K562 (cell line): ENCODE measurements at regions not wholly inside any gene's neighbourhood (a gene's known extent, or its start where the extent isn't known, plus 50 kb on each side); places are given as distances from the start of the nearest gene placed in this dataset.

Experiments used
- ATAC-seq: fragments of 200-7000 bp; cut with Tn5 transposase; 3 replicates; pipeline ENCODE4 v1.9.1; 2020; ENCODE audit warnings: moderate library complexity
- BruUV-seq: library from RNA; stranded (reverse); fragments of 400-500 nt; replicated peaks from 2 replicates; lab custom pipeline; 2021; lab: Mats Ljungman, UMichigan
- CTCF ChIA-PET: fragments of 300-600 bp; formaldehyde crosslinking; extraction: SDS; loops from one replicate; lab custom pipeline; 2021; ENCODE audit warnings: low intra/inter-chr PET ratio; lab: Yijun Ruan, JAX
- POLR2A ChIA-PET: fragments of 300-600, 350-650 bp; sonication (Branson Sonifier 250); formaldehyde crosslinking; extraction: SDS; loops from one replicate; lab custom pipeline; 2021; ENCODE audit warnings: antibody characterized with exemption, inconsistent platforms; lab: Yijun Ruan, JAX
- DNase-seq, 4 experiments: peaks; one replicate each; pipeline versions ENCODE4 v3.0.0 to v3.0.0-alpha.2; 2011 to 2018; ENCODE audit warnings: low spot score in 3 of 4, mixed read lengths in 3 of 4; ENCODE audit errors: extremely low read depth in 1 of 4
- FAIRE-seq: peaks from 2 replicates; lab custom pipeline; 2011; peaks lifted over from hg19 to GRCh38; lab: Jason Lieb, UNC
- H2AFZ ChIP-seq: 2 replicates; pipeline ENCODE4 v1.6.0; 2011; ENCODE audit warnings: low read depth, low read length, control low read depth, inconsistent platforms
- H3K27ac ChIP-seq: fragments of 200-600 bp; 3 replicates; pipeline ENCODE4 v1.8.0; 2011; ENCODE audit warnings: low read depth, mild to moderate bottlenecking, control low read depth, inconsistent platforms, low read length, moderate library complexity, mixed read lengths; ENCODE audit errors: extremely low read depth
- H3K27me3 ChIP-seq, 2 experiments: fragments of 300-600 bp in 1 of 2; 2 replicates in 1 of 2; 3 replicates in 1 of 2; pipeline versions ENCODE4 v1.6.0 to v1.8.0; 2011; ENCODE audit warnings: inconsistent platforms in 2 of 2, low read length in 2 of 2, mild to moderate bottlenecking in 1 of 2, mixed read lengths in 1 of 2, moderate library complexity in 1 of 2; ENCODE audit not compliant: control insufficient read depth in 2 of 2, insufficient read depth in 2 of 2
- H3K36me3 ChIP-seq: fragments of 300-600 bp; 3 replicates; pipeline ENCODE4 v1.8.0; 2011; ENCODE audit warnings: mild to moderate bottlenecking, low read length, inconsistent platforms; ENCODE audit not compliant: control insufficient read depth, insufficient read depth
- H3K4me1 ChIP-seq, 2 experiments: fragments of 200-600 bp in 1 of 2; replicated peaks in 1 of 2; 2 replicates in 1 of 2; 3 replicates in 1 of 2; pipeline versions ENCODE4 v1.5.1 to v1.8.0; 2011; ENCODE audit warnings: inconsistent platforms in 2 of 2, low read length in 2 of 2, mild to moderate bottlenecking in 1 of 2, mixed read lengths in 1 of 2, moderate library complexity in 1 of 2; ENCODE audit not compliant: control insufficient read depth in 2 of 2, insufficient read depth in 2 of 2
- H3K4me2 ChIP-seq: 2 replicates; pipeline ENCODE4 v1.6.1; 2011; ENCODE audit warnings: low read length, control low read depth, inconsistent platforms, mixed read lengths; ENCODE audit not compliant: insufficient read depth
- H3K4me3 ChIP-seq: fragments of 200-600 bp; sonication (generic), shearing (Covaris generic); 2 replicates; pipeline ENCODE4 v1.5.1; 2016; ENCODE audit warnings: control low read depth, inconsistent platforms
- H3K79me2 ChIP-seq: fragments of 200-600 bp; 3 replicates; pipeline ENCODE4 v1.8.0; 2011; ENCODE audit warnings: low read length, inconsistent platforms; ENCODE audit not compliant: control insufficient read depth, insufficient read depth
- H3K9ac ChIP-seq, 2 experiments: 2 replicates each; pipeline versions ENCODE4 v1.6.0 to v1.6.1; 2011; ENCODE audit warnings: low read depth in 2 of 2, low read length in 2 of 2, control low read depth in 1 of 2, inconsistent platforms in 1 of 2, mild to moderate bottlenecking in 1 of 2, mixed read lengths in 1 of 2; ENCODE audit not compliant: insufficient read depth in 1 of 2
- H3K9me1 ChIP-seq: one replicate; pipeline ENCODE4 v1.6.0; 2011; ENCODE audit warnings: inconsistent platforms, mild to moderate bottlenecking, low read length, moderate library complexity; ENCODE audit not compliant: control insufficient read depth, insufficient read depth
- H3K9me3 ChIP-seq: replicated peaks from 2 replicates; pipeline ENCODE4 v1.5.1; 2011; ENCODE audit warnings: low read depth, low read length, inconsistent platforms; ENCODE audit not compliant: control insufficient read depth, insufficient read depth
- H4K20me1 ChIP-seq: replicated peaks from 2 replicates; pipeline ENCODE4 v1.6.1; 2011; ENCODE audit warnings: low read length, inconsistent platforms, mixed read lengths; ENCODE audit not compliant: control insufficient read depth, insufficient read depth
- CBX2 ChIP-seq: fragments of 200-600 bp; sonication (generic); IDR thresholded peaks from one replicate; pipeline ENCODE4 v1.6.1; 2012; ENCODE audit warnings: mild to moderate bottlenecking, low read length, inconsistent platforms; ENCODE audit not compliant: insufficient read depth, poor library complexity, severe bottlenecking
- PHF20 ChIP-seq: fragments of 450-650 bp; IDR thresholded peaks from 2 replicates; pipeline ENCODE4 v1.6.1; 2018; ENCODE audit not compliant: partially characterized antibody
- U2AF2 ChIP-seq: fragments of 200-400 bp; formaldehyde crosslinking; optimal IDR thresholded peaks from 2 replicates; pipeline ENCODE3; 2017; ENCODE audit warnings: low read depth, mild to moderate bottlenecking, low read length
- ZBTB26 ChIP-seq: fragments of 450-650 bp; formaldehyde crosslinking; IDR thresholded peaks from 2 replicates; pipeline ENCODE4 v1.4.0; 2022; ENCODE audit warnings: missing genetic modification characterization
- ZNF408 ChIP-seq: fragments of 250-450 bp; sonication (Bioruptor Pico); IDR thresholded peaks from 2 replicates; pipeline ENCODE4 v1.4.0; 2020; ENCODE audit warnings: low read depth, mild to moderate bottlenecking, moderate library complexity
- ZNF444 ChIP-seq: fragments of 250-450 bp; sonication (Bioruptor Pico); IDR thresholded peaks from 2 replicates; pipeline ENCODE4 v1.4.0; 2020; ENCODE audit warnings: mild to moderate bottlenecking, moderate library complexity
- WGBS: fragments of 100-300 bp; shearing (Covaris generic); methylation state at CpG from one replicate; pipeline ENCODE4 v1.1.6; 2016; ENCODE audit warnings: low coverage, mixed read lengths; ENCODE audit not compliant: insufficient coverage; ENCODE audit errors: missing lambda C conversion rate; 5-methylcytosine and 5-hydroxymethylcytosine counted together
- in situ Hi-C: fragments of 300-500 bp; cut with MboI; formaldehyde crosslinking; loops from 4 replicates; pipeline ENCODE4 v1.15.0; 2018; ENCODE audit warnings: inconsistent platforms, mixed read lengths
- intact Hi-C: fragments of 100-400 bp; cut with micrococcal nuclease; formaldehyde crosslinking; loops from 2 replicates; pipeline ENCODE4 v1.14.2; 2022
- TF ChIP-seq, protein P1 (sequence below), 2 experiments: fragments of 200-800 bp in 1 of 2; sonication (Bioruptor generic) in 1 of 2; sonication (generic) in 1 of 2; formaldehyde crosslinking in 1 of 2; IDR thresholded peaks in 1 of 2; conservative IDR thresholded peaks in 1 of 2; 2 replicates each; pipeline versions ENCODE4 v1.5.0 to v1.6.1; 2016 to 2020; ENCODE audit warnings: missing compliant biosample characterization in 1 of 2, missing genetic modification characterization in 1 of 2, missing genetic modification reagents in 1 of 2

DNA sequence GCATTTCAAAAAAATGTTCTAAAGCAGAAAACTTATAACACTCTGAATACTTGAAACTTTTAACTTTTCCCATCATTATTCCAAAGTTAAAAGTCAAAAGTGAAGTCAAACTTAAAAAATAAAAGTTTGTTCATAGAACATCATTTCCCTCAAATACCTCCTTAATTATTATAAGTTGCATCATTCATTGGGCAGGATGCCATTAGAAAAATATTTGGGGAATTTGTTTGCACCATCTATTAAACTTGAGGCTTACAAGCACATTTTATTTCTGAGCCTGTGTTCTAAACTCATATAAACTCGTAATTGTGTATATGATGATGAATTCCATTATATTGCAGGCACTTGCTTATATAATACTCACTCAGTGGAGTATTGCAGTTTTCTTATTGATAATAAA is 588.0 kb upstream of the NRXN1 start:
- Histone ChIP-seq H3K27me3 (no peaks in the 10 kb centered on the region), H3K9me1 (no peaks in the 10 kb centered on the region), H4K20me1 (no peaks in the 10 kb centered on the region), H3K4me3 (no peak overlapping the region), H3K27ac (no peak overlapping the region), H3K9me3 (no peaks in the 10 kb centered on the region; the same call in 1 of the 2 replicates), H3K4me1 (no peaks in the 10 kb centered on the region), H3K79me2 (no peaks in the 10 kb centered on the region), H3K36me3 (no peaks in the 10 kb centered on the region), H3K9ac (no peak overlapping the region), H3K4me2 (no peak overlapping the region), H2AFZ (no peak overlapping the region)
- intact Hi-C loops (no loop called here), in situ Hi-C loops (no loop called here)
- WGBS, result 0% methylated on average over 1 of the region's 1 CpG
- ChIA-PET CTCF (no interaction called here), POLR2A (no interaction called here)
- ATAC-seq, result no peak
- no peak for TF ChIP-seq CBX2
- no peak for TF ChIP-seq U2AF2
- TF ChIP-seq ZBTB26 (CRISPR knock-in tag), result no peak
- TF ChIP-seq, protein P1, sequence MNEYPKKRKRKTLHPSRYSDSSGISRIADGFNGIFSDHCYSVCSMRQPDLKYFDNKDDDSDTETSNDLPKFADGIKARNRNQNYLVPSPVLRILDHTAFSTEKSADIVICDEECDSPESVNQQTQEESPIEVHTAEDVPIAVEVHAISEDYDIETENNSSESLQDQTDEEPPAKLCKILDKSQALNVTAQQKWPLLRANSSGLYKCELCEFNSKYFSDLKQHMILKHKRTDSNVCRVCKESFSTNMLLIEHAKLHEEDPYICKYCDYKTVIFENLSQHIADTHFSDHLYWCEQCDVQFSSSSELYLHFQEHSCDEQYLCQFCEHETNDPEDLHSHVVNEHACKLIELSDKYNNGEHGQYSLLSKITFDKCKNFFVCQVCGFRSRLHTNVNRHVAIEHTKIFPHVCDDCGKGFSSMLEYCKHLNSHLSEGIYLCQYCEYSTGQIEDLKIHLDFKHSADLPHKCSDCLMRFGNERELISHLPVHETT (CRISPR knock-in tag; conservative IDR thresholded peaks at IDR 0.05 in 1 of 2, IDR thresholded peaks at IDR 0.05 in 1 of 2), result no peak
- TF ChIP-seq ZNF444 (CRISPR knock-in tag), result no peak
- no peak for TF ChIP-seq PHF20
- TF ChIP-seq ZNF408 (CRISPR knock-in tag), result no peak
- no TSS peak for BruUV-seq
- DNase-seq, result no peak
- FAIRE-seq, result no peak
